ENCODE measurements at regions not wholly inside any gene's neighbourhood (a gene's known extent, or its start where the extent isn't known, plus 50 kb on each side); places are given as distances from the start of the nearest gene placed in this dataset.

GRCh38 chr2:4942441-4942840 lies 749.7 kb upstream of the SOX11 start:
- Mint-ChIP-seq H3K9me3 (peaks cover 12% of the 10 kb centered on the region), H3K4me3 (no peak overlapping the region), H3K27ac (no peak overlapping the region), H3K27me3 (no peaks in the 10 kb centered on the region), H3K4me1 (no peaks in the 10 kb centered on the region), H3K36me3 (ENCODE audit: low read depth) (no peaks in the 10 kb centered on the region)
- TF ChIP-seq, protein P1, sequence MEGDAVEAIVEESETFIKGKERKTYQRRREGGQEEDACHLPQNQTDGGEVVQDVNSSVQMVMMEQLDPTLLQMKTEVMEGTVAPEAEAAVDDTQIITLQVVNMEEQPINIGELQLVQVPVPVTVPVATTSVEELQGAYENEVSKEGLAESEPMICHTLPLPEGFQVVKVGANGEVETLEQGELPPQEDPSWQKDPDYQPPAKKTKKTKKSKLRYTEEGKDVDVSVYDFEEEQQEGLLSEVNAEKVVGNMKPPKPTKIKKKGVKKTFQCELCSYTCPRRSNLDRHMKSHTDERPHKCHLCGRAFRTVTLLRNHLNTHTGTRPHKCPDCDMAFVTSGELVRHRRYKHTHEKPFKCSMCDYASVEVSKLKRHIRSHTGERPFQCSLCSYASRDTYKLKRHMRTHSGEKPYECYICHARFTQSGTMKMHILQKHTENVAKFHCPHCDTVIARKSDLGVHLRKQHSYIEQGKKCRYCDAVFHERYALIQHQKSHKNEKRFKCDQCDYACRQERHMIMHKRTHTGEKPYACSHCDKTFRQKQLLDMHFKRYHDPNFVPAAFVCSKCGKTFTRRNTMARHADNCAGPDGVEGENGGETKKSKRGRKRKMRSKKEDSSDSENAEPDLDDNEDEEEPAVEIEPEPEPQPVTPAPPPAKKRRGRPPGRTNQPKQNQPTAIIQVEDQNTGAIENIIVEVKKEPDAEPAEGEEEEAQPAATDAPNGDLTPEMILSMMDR (IDR thresholded peaks at IDR 0.05): no peak
- DNase-seq: no peak
- CTCF ChIA-PET: no interaction called here
- intact Hi-C loops (cut with micrococcal nuclease): no loop called here
- POLR2A ChIA-PET: no interaction called here
- ATAC-seq (ENCODE audit: low read depth): no peak

- Mint-ChIP-seq H3K27me3 (no peaks in the 10 kb centered on the region), H3K27ac (no peak overlapping the region), H3K9me3 (peaks cover 2% of the 10 kb centered on the region), H3K36me3 (ENCODE audit: low read depth) (no peaks in the 10 kb centered on the region), H3K4me1 (no peaks in the 10 kb centered on the region), H3K4me3 (no peak overlapping the region)
- ChIA-PET CTCF (no interaction called here), POLR2A (no interaction called here)
- TF ChIP-seq, protein P1 (IDR thresholded peaks at IDR 0.05): no peak
- intact Hi-C loops (cut with micrococcal nuclease): no loop called here
- ATAC-seq (ENCODE audit: low read depth): no peak
- no peak for DNase-seq
Observed at GRCh38 chr2:4947911-4948310, 744.3 kb upstream of the SOX11 start.

DNA sequence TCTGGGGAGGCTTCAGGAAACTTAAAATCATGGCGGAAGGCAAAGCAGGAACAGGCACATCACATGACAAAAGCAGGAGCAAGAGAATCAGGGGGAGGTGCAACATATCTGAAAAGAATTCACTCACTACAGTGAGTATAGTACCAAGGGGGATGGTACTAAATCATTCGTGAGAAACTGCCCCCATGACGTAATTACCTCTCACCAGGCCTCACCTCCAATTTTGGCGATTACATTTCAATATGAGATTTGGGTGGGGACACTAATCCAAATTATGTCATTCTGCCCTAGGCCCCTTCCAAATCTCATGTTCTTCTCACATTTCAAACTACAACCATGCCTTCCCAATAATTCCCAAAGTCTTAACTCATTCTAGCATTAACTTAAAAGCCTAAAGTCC lies 740.8 kb upstream of the SOX11 start:
- no peaks in the 10 kb centered on the region for H3K4me1 Mint-ChIP-seq
- POLR2A ChIA-PET: no interaction called here
- DNase-seq (no peak), ATAC-seq (ENCODE audit: low read depth) (no peak)
- CTCF ChIA-PET: no interaction called here
- no peaks in the 10 kb centered on the region for H3K9me3 Mint-ChIP-seq
- intact Hi-C loops (cut with micrococcal nuclease): no loop called here
- H3K27ac Mint-ChIP-seq: no peak overlapping the region
- TF ChIP-seq, protein P1 (IDR thresholded peaks at IDR 0.05): no peak
- H3K4me3 Mint-ChIP-seq: no peak overlapping the region
- no peaks in the 10 kb centered on the region for H3K27me3 Mint-ChIP-seq
- no peaks in the 10 kb centered on the region for H3K36me3 Mint-ChIP-seq (ENCODE audit: low read depth)

DNA sequence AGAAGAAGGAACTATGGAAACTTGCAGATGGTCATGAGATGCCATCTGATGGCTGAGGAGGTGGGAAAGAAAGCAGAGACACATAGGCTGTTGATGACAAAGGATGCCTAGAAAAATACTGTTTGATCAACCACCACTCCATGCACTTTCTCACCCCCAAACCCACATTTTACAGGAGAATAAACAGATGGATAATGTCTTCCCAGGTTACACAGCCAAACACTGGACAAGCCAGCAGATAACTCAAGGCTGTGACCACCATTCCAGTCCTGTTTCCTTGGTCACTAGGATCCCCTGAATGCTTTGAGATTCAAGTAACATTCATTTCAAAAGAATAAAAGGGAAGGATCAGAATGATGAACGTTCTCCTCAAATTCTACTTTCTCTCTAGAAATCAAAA lies 733.0 kb upstream of the SOX11 start:
- no peaks in the 10 kb centered on the region for H3K4me1 Mint-ChIP-seq
- no peaks in the 10 kb centered on the region for H3K27me3 Mint-ChIP-seq
- H3K9me3 Mint-ChIP-seq: no peaks in the 10 kb centered on the region
- DNase-seq (no peak), ATAC-seq (ENCODE audit: low read depth) (no peak)
- intact Hi-C loops (cut with micrococcal nuclease): no loop called here
- H3K4me3 Mint-ChIP-seq: no peak overlapping the region
- no peaks in the 10 kb centered on the region for H3K36me3 Mint-ChIP-seq (ENCODE audit: low read depth)
- TF ChIP-seq, protein P1 (IDR thresholded peaks at IDR 0.05): no peak
- no peak overlapping the region for H3K27ac Mint-ChIP-seq
- POLR2A ChIA-PET: no interaction called here
- CTCF ChIA-PET: no interaction called here

DNA sequence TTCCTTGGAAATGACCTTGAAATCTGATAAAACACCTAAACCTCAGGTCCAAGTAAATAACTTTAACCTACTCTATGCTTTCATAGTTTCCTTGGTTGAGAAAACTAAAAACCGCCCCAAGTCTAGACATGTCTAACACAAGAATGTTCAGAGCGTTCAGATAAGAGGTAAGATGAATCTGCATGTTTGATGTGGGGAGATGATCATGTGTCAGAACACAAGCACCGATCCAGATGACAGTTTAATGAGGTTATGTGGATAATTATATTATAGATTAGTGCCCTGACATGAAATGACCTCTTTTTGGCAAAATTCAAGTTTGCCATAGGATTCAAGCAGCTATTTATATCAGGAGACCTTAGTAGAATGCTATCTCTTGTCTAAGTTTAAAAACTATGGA lies 729.8 kb upstream of the SOX11 start:
- H3K36me3 Mint-ChIP-seq (ENCODE audit: low read depth): no peaks in the 10 kb centered on the region
- intact Hi-C loops (cut with micrococcal nuclease): no loop called here
- TF ChIP-seq, protein P1 (IDR thresholded peaks at IDR 0.05): no peak
- H3K27ac Mint-ChIP-seq: no peak overlapping the region
- H3K27me3 Mint-ChIP-seq: no peaks in the 10 kb centered on the region
- no peaks in the 10 kb centered on the region for H3K4me1 Mint-ChIP-seq
- no peak overlapping the region for H3K4me3 Mint-ChIP-seq
- CTCF ChIA-PET: no interaction called here
- ATAC-seq (ENCODE audit: low read depth) (no peak), DNase-seq (no peak)
- POLR2A ChIA-PET: no interaction called here
- H3K9me3 Mint-ChIP-seq: no peaks in the 10 kb centered on the region

All from activated B cell treated with CpG ODN at 0.5 μM for 24 hours (primary cell).